ENCODE measurements at regions not wholly inside any gene's neighbourhood (a gene's known extent, or its start where the extent isn't known, plus 50 kb on each side); places are given as distances from the start of the nearest gene placed in this dataset.

DNA sequence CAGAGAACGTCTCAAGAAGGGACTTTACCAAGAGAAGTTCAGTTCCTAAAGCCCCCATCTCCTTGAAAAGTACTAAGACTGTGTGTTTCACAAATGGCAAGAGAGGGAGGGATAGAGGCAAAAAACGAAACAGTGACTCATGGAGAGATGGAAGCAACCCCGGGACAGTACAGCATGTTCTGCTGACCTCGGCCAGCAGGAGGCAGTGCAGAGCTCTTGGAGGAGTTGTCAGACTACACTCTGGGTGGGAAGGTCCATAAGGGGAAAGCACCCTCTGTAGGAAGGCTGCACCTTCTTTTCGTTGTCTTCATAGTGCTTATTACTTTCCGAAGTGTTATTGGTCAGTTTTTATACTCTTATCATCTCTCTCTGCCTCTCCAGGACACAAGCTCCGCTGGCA lies 525.2 kb upstream of the CCDC196 start:
- peak; percentile 55 for DNase-seq (ENCODE audit: extremely low spot score)
- TF ChIP-seq, protein P1, sequence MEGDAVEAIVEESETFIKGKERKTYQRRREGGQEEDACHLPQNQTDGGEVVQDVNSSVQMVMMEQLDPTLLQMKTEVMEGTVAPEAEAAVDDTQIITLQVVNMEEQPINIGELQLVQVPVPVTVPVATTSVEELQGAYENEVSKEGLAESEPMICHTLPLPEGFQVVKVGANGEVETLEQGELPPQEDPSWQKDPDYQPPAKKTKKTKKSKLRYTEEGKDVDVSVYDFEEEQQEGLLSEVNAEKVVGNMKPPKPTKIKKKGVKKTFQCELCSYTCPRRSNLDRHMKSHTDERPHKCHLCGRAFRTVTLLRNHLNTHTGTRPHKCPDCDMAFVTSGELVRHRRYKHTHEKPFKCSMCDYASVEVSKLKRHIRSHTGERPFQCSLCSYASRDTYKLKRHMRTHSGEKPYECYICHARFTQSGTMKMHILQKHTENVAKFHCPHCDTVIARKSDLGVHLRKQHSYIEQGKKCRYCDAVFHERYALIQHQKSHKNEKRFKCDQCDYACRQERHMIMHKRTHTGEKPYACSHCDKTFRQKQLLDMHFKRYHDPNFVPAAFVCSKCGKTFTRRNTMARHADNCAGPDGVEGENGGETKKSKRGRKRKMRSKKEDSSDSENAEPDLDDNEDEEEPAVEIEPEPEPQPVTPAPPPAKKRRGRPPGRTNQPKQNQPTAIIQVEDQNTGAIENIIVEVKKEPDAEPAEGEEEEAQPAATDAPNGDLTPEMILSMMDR (IDR thresholded peaks at IDR 0.05; ENCODE audit: control extremely low read depth, extremely low read depth, low read depth, missing control alignments) = peak; percentile 65
- POLR2A ChIA-PET = no interaction called here
- CTCF ChIA-PET = interaction anchor here (0.8 to 6.5 kb wide), 28 partner anchors 8 to 1743 kb away, joined by 3 to 68 read pairs (median 3); partner anchors contain the start of gene FUT8

DNA sequence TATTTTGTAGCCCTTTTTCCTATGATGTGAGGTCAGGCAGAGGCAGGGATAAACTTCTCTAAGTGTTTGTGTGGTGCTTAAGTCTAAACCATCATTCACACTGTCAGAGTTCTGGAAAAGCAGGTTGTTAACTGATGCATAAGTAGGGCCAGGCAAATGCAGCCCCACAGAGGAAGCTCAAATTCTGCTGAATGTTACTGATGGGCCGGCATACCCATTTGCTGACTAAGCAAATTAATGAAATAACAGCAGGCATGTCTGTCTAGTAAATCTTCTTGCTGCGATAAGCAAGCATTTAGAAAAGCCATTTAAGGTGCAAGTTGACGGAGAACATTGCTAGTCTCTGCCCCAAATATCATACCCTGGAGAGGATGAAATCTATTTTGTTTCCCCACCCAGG lies 523.2 kb upstream of the CCDC196 start:
- TF ChIP-seq, protein P1 (IDR thresholded peaks at IDR 0.05; ENCODE audit: control extremely low read depth, extremely low read depth, low read depth, missing control alignments) = no peak
- POLR2A ChIA-PET = no interaction called here
- DNase-seq (ENCODE audit: extremely low spot score) = no peak
- CTCF ChIA-PET = interaction anchor here (1.4 kb wide), 2 partner anchors 9 to 107 kb away, joined by 3 to 4 read pairs; no protein-coding TSS in a partner anchor

DNA sequence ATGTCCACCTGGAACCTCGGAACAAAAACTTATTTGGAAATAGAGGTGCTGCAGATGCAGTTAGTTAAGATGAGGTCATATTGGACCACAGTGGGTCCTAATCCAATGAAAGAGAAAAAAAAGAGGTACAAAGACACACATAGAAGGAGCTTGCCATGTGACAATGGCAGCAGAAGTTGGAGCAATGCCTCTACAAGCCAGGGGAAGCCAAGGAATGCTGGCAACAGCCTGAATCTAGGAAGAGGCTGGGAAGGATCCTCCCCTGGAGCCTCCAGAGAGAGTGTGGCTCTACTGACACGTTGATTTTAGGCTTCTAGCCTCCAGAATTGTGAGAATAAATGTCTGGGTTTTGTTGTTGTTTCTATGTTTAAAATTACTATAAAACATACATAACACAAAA lies 521.8 kb upstream of the CCDC196 start:
- CTCF ChIA-PET = interaction anchor here (1.4 to 2.0 kb wide), 2 partner anchors 11 to 140 kb away, joined by 3 to 5 read pairs; no protein-coding TSS in a partner anchor
- no peak for DNase-seq (ENCODE audit: extremely low spot score)
- TF ChIP-seq, protein P1 (IDR thresholded peaks at IDR 0.05; ENCODE audit: control extremely low read depth, extremely low read depth, low read depth, missing control alignments) = no peak
- POLR2A ChIA-PET = no interaction called here

DNA sequence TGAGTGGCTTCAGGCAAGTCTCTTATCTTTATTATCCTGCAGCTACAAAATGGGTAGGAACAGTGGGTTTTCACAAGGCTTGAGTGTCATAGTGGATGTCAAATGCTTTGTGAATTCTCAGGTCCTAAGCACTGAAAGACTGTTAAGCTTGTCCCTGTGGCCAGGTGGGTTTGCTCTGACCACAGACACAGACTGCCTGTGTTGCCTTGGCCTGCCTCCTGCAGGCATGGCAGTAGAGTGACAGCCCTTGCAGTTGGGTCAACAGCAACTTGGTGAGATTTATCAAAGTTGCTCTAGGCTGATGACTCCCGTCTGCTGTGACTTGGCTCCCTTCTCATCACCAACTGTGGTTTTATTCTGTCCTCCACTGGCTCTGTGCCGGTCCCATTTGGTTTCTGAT lies 520.0 kb upstream of the CCDC196 start:
- ChIA-PET POLR2A (no interaction called here), CTCF (interaction anchor here (0.7 to 2.0 kb wide), 7 partner anchors 8 to 802 kb away, joined by 3 to 6 read pairs (median 4); no protein-coding TSS in a partner anchor)
- no peak for DNase-seq (ENCODE audit: extremely low spot score)
- TF ChIP-seq, protein P1 (IDR thresholded peaks at IDR 0.05; ENCODE audit: control extremely low read depth, extremely low read depth, low read depth, missing control alignments) = no peak

DNA sequence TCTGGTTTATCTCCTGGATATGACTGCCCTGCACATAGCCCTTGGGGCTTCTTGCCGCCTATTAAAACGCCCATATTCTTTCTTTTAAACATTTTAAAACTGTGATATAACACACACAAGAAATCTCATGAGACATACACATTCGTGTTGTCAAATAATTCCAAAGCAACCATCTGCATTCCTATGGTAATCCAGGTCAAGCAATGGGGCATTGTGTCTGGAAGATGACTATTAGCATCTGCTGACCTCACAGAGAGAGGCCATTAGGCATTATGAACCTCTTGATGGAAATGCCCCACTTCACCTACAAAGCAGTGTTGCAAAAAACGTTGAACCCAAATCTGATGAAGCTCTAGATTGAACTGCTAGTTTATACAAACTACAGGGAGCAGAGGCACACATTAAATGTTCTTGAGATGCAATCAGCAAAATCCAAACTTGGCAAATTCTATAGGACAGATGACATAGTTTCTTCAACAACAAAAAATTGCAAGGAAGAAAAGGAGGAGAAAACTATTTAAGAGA lies 513.8 kb upstream of the CCDC196 start:
- POLR2A ChIA-PET = no interaction called here
- CTCF ChIA-PET = interaction anchor here (0.8 to 4.8 kb wide), 2 partner anchors 11 to 12 kb away, joined by 3 to 26 read pairs; no protein-coding TSS in a partner anchor
- TF ChIP-seq, protein P1 (IDR thresholded peaks at IDR 0.05; ENCODE audit: control extremely low read depth, extremely low read depth, low read depth, missing control alignments) = no peak
- no peak for DNase-seq (ENCODE audit: extremely low spot score)

DNA sequence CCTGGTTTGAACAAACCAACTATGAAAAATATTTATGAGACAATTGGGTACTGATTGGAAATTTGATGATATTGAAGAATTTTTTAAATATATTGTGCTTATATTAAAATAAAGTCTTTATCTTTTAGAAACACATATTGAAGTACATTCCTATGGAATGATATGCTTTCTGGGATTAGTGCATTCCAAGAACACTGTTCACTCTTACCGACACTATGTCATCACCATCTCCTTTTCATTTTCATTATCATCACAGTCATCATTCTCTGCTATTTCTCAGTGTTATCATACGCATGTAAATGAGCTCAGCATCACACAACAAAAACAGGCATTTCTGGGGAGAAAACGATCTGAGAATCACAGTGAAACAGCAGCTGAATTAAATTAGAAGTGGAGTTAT lies 513.3 kb upstream of the CCDC196 start:
- no peak for DNase-seq (ENCODE audit: extremely low spot score)
- TF ChIP-seq, protein P1 (IDR thresholded peaks at IDR 0.05; ENCODE audit: control extremely low read depth, extremely low read depth, low read depth, missing control alignments) = no peak
- ChIA-PET POLR2A (no interaction called here), CTCF (interaction anchor here (0.8 to 4.8 kb wide), 2 partner anchors 11 to 12 kb away, joined by 3 to 26 read pairs; no protein-coding TSS in a partner anchor)
